ENCODE measurements at regions not wholly inside any gene's neighbourhood (a gene's known extent, or its start where the extent isn't known, plus 50 kb on each side); places are given as distances from the start of the nearest gene placed in this dataset.
"Not testable (repeated sequence)": the region's sequence is repeated elsewhere in the genome, so short reads cannot be mapped to it uniquely, and the experiment has no call there.

DNA sequence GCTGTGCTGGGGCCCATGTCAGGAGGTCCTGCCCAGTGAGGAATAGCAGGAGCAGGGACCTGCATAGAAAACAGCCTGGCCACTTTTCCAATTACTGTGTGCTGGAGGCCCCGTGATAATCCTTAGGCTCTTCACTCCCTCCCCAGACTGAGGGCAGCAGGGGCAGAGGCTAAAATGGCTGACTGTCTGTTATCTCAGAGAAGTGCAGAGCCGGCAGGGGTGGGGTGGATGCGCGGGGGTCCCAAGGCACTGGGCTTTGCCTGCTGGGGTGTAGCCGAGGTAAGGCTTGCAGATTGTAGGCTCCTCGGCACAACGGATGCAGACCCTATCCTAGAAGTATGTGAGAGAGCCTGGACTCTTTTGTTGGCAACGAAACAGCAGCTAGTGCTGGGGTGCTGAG, 1064.1 kb downstream of the OLFM4 start:
- H3K79me2 ChIP-seq (ENCODE audit: low read length), result no peaks in the 10 kb centered on the region
- H3K9me2 ChIP-seq (replicated peaks; ENCODE audit: low read length), result no peaks in the 10 kb centered on the region
- H3K9ac ChIP-seq (ENCODE audit: low read length), result no peak overlapping the region
- H3K9me3 ChIP-seq (ENCODE audit: low read length), result no peaks in the 10 kb centered on the region
- ATAC-seq (no peak), DNase-seq (no peak)
- BruUV-seq (replicated peaks), result no TSS peak
- CTCF ChIA-PET, result no interaction called here
- H3F3A ChIP-seq (ENCODE audit: low read length, unreplicated experiment), result no peaks in the 10 kb centered on the region
- H2AFZ ChIP-seq (ENCODE audit: low read length), result no peak overlapping the region
- H3K4me3 ChIP-seq (ENCODE audit: low read length), result no peak overlapping the region
- no peaks in the 10 kb centered on the region for H4K20me1 ChIP-seq (ENCODE audit: low read length)
- H3K27me3 ChIP-seq (ENCODE audit: low read length), result no peaks in the 10 kb centered on the region
- no peaks in the 10 kb centered on the region for H3K4me1 ChIP-seq (ENCODE audit: insufficient read depth, low read length)
- no peaks in the 10 kb centered on the region for H3K36me3 ChIP-seq (ENCODE audit: low read depth, low read length)
- TF ChIP-seq EZH2 (IDR thresholded peaks at IDR 0.05; ENCODE audit: low read length, unreplicated experiment) (no peak), EZH2phosphoT487 (IDR thresholded peaks at IDR 0.05; ENCODE audit: borderline replicate concordance, low read length) (no peak)
- TF ChIP-seq, protein P1, sequence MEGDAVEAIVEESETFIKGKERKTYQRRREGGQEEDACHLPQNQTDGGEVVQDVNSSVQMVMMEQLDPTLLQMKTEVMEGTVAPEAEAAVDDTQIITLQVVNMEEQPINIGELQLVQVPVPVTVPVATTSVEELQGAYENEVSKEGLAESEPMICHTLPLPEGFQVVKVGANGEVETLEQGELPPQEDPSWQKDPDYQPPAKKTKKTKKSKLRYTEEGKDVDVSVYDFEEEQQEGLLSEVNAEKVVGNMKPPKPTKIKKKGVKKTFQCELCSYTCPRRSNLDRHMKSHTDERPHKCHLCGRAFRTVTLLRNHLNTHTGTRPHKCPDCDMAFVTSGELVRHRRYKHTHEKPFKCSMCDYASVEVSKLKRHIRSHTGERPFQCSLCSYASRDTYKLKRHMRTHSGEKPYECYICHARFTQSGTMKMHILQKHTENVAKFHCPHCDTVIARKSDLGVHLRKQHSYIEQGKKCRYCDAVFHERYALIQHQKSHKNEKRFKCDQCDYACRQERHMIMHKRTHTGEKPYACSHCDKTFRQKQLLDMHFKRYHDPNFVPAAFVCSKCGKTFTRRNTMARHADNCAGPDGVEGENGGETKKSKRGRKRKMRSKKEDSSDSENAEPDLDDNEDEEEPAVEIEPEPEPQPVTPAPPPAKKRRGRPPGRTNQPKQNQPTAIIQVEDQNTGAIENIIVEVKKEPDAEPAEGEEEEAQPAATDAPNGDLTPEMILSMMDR (conservative IDR thresholded peaks at IDR 0.05; ENCODE audit: low read depth, low read length), result no peak
- intact Hi-C loops (cut with micrococcal nuclease), result no loop called here
- POLR2A ChIA-PET (ENCODE audit: unreplicated experiment), result no interaction called here
- H3K4me2 ChIP-seq (ENCODE audit: low read length), result no peak overlapping the region
- H3K27ac ChIP-seq (ENCODE audit: low read length), result no peak overlapping the region

DNA sequence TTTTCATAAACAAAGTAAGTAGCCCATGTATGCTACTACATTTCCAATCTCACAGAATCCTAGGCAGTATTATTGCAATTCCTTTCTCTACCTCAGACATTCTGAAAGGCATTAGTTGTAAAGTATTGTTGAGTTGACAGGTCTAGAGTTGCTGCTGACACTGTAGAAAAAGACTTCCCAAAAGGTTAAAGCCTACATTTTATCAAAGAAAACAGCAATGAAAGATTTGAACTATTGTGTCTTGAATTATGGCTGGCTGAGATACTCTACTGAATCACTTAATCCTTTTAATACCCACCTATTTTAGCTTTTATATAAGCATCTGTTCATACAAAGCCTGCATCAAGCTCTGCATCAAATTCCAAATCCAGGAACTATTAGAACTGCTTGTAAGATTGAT, 1082.0 kb downstream of the OLFM4 start:
- no TSS peak for BruUV-seq (replicated peaks)
- intact Hi-C loops (cut with micrococcal nuclease), result loop anchor here (5.0 kb wide), 1 partner anchor 328 kb away; no protein-coding TSS in a partner anchor
- ATAC-seq (no peak), DNase-seq (no peak)
- H3K36me3 ChIP-seq (ENCODE audit: low read depth, low read length), result no peaks in the 10 kb centered on the region
- H2AFZ ChIP-seq (ENCODE audit: low read length), result no peak overlapping the region
- TF ChIP-seq EZH2 (IDR thresholded peaks at IDR 0.05; ENCODE audit: low read length, unreplicated experiment), result no peak
- TF ChIP-seq, protein P1 (conservative IDR thresholded peaks at IDR 0.05; ENCODE audit: low read depth, low read length), result no peak
- no peak for TF ChIP-seq EZH2phosphoT487 (IDR thresholded peaks at IDR 0.05; ENCODE audit: borderline replicate concordance, low read length)
- no peaks in the 10 kb centered on the region for H4K20me1 ChIP-seq (ENCODE audit: low read length)
- H3K9ac ChIP-seq (ENCODE audit: low read length), result no peak overlapping the region
- ChIA-PET POLR2A (ENCODE audit: unreplicated experiment) (no interaction called here), CTCF (no interaction called here)
- H3K9me3 ChIP-seq (ENCODE audit: low read length), result no peaks in the 10 kb centered on the region
- H3F3A ChIP-seq (ENCODE audit: low read length, unreplicated experiment), result no peaks in the 10 kb centered on the region
- H3K27me3 ChIP-seq (ENCODE audit: low read length), result no peaks in the 10 kb centered on the region
- H3K4me3 ChIP-seq (ENCODE audit: low read length), result no peak overlapping the region
- no peak overlapping the region for H3K27ac ChIP-seq (ENCODE audit: low read length)
- H3K79me2 ChIP-seq (ENCODE audit: low read length), result no peaks in the 10 kb centered on the region
- H3K4me2 ChIP-seq (ENCODE audit: low read length), result no peak overlapping the region
- no peaks in the 10 kb centered on the region for H3K9me2 ChIP-seq (replicated peaks; ENCODE audit: low read length)
- no peaks in the 10 kb centered on the region for H3K4me1 ChIP-seq (ENCODE audit: insufficient read depth, low read length)

DNA sequence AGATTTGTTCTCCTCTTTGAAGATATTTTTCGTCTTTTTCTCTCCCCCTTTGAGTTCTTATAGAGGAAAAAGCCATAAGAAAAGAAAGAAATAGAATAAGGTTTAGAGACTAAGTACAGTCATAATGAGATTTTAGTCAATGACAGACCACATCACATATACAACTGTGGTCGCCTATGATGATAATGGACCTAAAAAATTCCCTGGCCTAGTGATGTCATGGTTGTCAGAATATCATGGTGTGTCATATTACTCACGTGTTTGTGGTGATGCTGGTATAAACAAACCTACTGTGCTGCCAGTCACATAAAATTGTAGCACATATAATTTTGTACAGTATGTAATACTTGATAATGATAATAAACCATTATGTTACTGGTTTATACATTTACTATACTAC, 1096.1 kb downstream of the OLFM4 start:
- no peak overlapping the region for H3K4me3 ChIP-seq (ENCODE audit: low read length)
- intact Hi-C loops (cut with micrococcal nuclease), result no loop called here
- no TSS peak for BruUV-seq (replicated peaks)
- no peaks in the 10 kb centered on the region for H3K36me3 ChIP-seq (ENCODE audit: low read depth, low read length)
- H3K27me3 ChIP-seq (ENCODE audit: low read length), result no peaks in the 10 kb centered on the region
- ATAC-seq, result no peak
- no peaks in the 10 kb centered on the region for H3K79me2 ChIP-seq (ENCODE audit: low read length)
- H3K4me2 ChIP-seq (ENCODE audit: low read length), result no peak overlapping the region
- H3K9me3 ChIP-seq (ENCODE audit: low read length), result no peaks in the 10 kb centered on the region
- DNase-seq, result no peak
- no peaks in the 10 kb centered on the region for H4K20me1 ChIP-seq (ENCODE audit: low read length)
- H3F3A ChIP-seq (ENCODE audit: low read length, unreplicated experiment), result no peaks in the 10 kb centered on the region
- POLR2A ChIA-PET (ENCODE audit: unreplicated experiment), result no interaction called here
- no peaks in the 10 kb centered on the region for H3K9me2 ChIP-seq (replicated peaks; ENCODE audit: low read length)
- no peak overlapping the region for H3K27ac ChIP-seq (ENCODE audit: low read length)
- no peak overlapping the region for H3K9ac ChIP-seq (ENCODE audit: low read length)
- TF ChIP-seq EZH2 (IDR thresholded peaks at IDR 0.05; ENCODE audit: low read length, unreplicated experiment), result no peak
- CTCF ChIA-PET, result no interaction called here
- H2AFZ ChIP-seq (ENCODE audit: low read length), result no peak overlapping the region
- H3K4me1 ChIP-seq (ENCODE audit: insufficient read depth, low read length), result no peaks in the 10 kb centered on the region

DNA sequence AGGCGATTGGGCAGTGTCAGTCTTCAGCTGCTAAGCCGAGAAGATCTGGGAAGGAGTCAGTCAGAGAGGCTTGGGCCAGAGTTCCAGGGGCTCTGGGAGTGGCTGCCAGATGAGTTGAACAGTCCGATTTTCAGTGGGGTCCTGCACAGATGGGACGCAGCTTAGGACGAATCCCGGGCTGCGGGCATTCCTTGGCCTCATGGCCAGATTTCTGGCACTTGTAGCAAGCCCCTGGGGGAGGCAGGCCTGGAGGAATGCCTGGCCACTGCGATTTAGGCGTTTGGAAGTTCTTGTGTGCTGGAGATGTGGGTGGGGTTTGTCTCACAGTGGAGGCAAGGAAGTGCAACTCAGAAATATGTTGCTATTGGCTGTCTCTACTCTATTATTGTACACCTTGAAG, 1102.3 kb downstream of the OLFM4 start:
- POLR2A ChIA-PET (ENCODE audit: unreplicated experiment); H3K4me2 ChIP-seq (ENCODE audit: low read length); H3K9me3 ChIP-seq (ENCODE audit: low read length); H3K9me2 ChIP-seq (replicated peaks; ENCODE audit: low read length); H4K20me1 ChIP-seq (ENCODE audit: low read length); H3K36me3 ChIP-seq (ENCODE audit: low read depth, low read length); intact Hi-C loops (cut with micrococcal nuclease); BruUV-seq (replicated peaks); H3K27ac ChIP-seq (ENCODE audit: low read length); ATAC-seq; H3K79me2 ChIP-seq (ENCODE audit: low read length); H2AFZ ChIP-seq (ENCODE audit: low read length); H3K27me3 ChIP-seq (ENCODE audit: low read length); CTCF ChIA-PET; H3K4me1 ChIP-seq (ENCODE audit: insufficient read depth, low read length); H3F3A ChIP-seq (ENCODE audit: low read length, unreplicated experiment); H3K4me3 ChIP-seq (ENCODE audit: low read length); H3K9ac ChIP-seq (ENCODE audit: low read length); DNase-seq: not testable (repeated sequence)

DNA sequence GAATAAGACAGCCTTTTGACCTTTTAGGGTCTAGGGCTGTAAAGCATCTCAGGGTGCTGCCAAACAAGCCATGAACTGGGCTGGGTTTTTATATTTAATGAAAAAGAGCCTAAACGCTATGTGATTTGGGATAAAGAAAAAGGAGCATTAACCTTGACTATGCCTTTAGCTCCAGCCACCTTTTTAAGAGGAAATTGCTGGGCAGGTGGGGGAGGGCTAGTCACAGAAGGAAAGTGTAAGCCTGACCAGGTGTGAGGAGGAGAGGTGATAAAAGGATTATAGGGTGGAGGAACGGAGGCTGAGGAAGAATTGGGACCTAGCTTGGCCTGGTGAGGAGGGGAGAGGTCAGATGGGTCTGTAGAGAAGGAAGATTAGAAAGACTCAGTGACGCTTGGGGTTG, 1102.8 kb downstream of the OLFM4 start:
- H3K4me3 ChIP-seq (ENCODE audit: low read length); H3K9me2 ChIP-seq (replicated peaks; ENCODE audit: low read length); H4K20me1 ChIP-seq (ENCODE audit: low read length); H3F3A ChIP-seq (ENCODE audit: low read length, unreplicated experiment); BruUV-seq (replicated peaks); H3K27ac ChIP-seq (ENCODE audit: low read length); POLR2A ChIA-PET (ENCODE audit: unreplicated experiment); DNase-seq; H3K9me3 ChIP-seq (ENCODE audit: low read length); H3K79me2 ChIP-seq (ENCODE audit: low read length); CTCF ChIA-PET; ATAC-seq; H3K4me2 ChIP-seq (ENCODE audit: low read length); H2AFZ ChIP-seq (ENCODE audit: low read length); H3K36me3 ChIP-seq (ENCODE audit: low read depth, low read length); H3K9ac ChIP-seq (ENCODE audit: low read length); intact Hi-C loops (cut with micrococcal nuclease); H3K27me3 ChIP-seq (ENCODE audit: low read length); H3K4me1 ChIP-seq (ENCODE audit: insufficient read depth, low read length): not testable (repeated sequence)

Data from PC-3 (cell line).